HG02943 (cell line): ENCODE measurements at regions not wholly inside any gene's neighbourhood (a gene's known extent, or its start where the extent isn't known, plus 50 kb on each side); places are given as distances from the start of the nearest gene placed in this dataset.
"Not testable (repeated sequence)": the region's sequence is repeated elsewhere in the genome, so short reads cannot be mapped to it uniquely, and the experiment has no call there.

Experiments
- ATAC-seq: cut with Tn5 transposase; IDR thresholded peaks from one replicate; pipeline ENCODE4 v1.9.1; 2021; ENCODE audit warnings: mild to moderate bottlenecking, low read depth, moderate library complexity; ENCODE audit not compliant: unreplicated experiment

DNA sequence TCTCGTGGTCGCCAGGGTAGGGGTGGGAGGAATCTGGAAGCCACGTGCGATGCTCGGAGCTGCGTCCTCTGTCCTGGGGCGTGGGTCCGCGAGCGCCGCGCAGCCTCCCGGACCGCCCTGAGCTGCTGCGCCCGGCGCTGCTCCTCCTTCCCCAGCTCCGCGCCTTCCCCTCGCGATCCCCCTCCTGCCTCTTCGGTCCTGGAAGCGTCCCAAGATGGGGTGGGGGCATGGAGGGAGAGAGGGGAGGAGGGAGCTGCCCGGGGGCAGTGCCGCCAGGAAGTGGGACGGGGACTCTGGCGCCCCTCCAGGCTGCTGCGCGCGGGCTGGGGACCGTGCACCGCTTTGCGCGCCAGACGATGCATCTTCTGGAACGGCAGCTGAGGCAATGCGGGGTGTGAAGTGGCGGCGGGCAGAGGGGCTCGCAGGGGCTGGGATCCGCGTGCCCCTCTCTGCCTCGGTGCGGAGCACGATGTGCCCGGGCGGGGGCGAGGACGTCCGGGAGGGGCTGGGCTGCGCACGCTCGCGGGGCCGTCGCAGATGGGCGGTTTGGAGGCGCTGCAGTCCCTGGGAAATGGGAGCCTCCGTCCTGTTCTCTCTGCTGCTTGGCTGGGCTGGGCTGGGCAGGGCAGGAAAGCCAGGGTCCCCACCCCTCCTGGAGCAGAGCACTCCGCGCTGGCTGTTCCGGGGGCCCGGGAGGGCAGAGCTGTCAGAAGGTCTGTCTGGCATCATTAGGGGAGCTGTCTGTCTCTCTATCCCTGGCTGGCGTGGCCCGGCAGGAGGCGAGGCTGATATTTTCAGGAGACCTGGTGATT, 388.0 kb downstream of the SEC14L1 start:
- ATAC-seq: no peak

DNA sequence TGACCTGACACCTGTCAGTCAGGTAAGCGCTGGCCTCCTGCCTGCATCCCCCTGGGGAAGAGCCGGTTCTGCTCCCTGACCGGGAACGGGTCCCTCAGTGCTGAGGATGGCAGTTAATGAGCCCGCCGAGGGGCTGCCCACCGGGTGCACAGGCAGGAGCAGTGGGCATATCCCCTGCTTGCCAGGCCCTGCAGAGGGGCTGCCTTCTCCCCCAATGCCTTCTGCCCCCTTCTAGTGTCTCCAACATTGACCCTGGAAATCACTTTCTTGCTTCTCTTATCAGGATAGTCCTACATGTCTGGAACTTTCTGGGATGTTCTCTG, 388.5 kb downstream of the SEC14L1 start:
- ATAC-seq: no peak

DNA sequence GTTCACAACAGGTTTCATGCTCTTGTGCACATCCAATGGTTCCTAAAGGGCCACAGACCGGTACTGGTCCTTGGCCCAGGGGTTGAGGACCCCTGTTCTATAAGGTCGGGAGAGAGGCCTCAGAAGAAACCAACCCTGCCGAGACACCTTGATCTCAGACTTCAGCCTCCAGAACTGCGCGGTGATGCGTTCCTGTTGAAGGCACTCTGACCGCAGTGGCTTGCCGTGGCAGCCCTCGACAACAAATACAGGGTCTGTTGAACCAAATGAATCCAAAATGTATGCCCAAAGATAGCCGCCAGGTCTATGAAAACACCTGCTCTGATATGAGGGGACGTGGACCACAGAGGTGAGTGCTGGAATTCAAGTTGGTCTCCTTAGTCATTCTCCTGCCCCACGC, 389.8 kb downstream of the SEC14L1 start:
- no peak for ATAC-seq

DNA sequence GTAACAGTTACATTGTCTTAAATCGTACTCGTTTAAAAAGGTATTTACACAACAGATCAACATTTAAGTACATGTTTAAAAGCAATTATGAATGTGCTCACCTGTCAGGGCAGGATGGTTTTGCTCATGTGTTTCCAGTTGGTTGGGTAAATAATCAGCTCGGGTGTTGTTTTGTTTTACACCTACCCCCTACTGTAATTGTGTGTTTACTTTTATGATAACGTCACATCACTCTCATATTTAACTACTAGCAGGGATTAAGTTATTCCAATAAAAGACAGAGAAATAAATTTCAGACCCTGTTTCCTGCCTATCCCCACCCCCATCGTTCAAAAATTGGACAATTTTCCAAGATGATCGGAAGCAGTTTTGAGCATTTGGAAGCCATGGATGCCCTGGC, 390.2 kb downstream of the SEC14L1 start:
- no peak for ATAC-seq

DNA sequence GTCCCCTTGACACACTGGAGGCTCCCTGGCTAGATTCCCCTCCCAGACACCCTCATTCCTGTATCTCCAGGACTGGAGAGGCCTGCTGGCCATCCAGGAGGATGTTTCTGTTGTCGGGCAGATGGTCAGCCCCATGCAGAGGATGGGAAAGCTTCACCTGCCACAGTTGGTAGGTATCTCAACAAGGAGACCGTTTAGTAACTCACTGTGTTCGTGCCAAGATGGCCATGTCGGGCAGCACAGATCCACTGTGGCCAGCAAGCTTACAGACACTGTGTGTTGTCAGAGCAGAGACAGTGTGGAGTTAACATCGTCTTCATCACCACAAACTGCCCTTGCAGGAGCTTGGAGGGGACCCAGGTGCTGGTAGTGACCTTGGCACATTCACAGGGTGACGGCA, 390.9 kb downstream of the SEC14L1 start:
- no peak for ATAC-seq

DNA sequence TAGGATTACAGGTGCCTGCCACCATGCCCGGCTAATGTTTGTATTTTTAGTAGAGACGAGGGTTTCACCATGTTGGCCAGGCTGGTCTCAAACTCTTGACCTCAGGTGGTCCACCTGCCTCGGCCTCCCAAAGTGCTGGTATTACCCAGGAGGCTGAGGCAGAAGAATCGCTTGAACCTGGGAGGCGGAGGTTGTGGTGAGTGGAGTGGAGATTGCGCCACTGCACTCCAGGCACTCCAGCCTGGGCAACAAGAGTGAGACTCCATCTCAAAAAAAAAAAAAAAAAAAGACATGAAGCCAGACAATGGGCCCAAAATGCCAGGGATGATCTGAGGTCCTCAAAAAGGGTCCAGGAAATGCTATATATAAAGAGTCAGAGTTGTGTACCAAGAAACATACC, 392.9 kb downstream of the SEC14L1 start:
- ATAC-seq: not testable (repeated sequence)

DNA sequence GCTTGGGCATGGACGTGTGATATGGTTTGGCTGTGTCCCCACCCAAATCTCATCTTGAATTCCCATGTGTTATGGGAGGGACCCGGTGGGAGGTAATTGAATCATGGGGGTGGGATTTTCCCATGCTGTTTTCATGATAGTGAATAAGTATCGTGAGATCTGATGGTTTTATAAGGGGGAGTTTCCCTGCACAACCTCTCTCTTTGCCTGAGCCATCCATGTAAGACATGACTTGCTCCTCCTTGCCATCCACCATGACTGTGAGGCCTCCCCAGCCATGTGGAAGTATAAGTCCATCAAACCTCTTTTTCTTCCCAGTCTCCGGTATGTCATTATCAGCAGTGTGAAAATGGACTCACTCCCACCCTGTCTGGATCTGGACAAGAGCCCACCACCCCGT, 393.4 kb downstream of the SEC14L1 start:
- no peak for ATAC-seq

DNA sequence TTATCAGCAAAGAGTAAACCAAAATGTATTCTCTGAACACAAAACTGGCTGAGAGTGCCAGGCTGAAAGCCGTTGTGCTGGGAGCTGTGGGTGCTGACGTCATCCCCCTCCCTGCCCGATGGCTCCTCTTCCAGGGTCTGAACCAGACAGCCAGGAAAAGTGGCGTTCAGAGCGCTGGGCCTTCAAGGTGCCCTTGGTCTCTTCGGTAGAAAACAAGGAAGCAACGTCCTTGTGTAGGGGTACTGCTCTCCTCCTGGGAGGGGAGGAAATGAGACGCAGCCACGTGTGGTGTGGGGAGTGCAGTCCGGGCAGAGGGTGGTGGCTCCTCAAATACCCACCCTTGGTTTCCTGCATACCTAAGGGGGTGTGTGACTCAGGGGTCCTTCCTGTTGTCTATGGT, 394.7 kb downstream of the SEC14L1 start:
- ATAC-seq: no peak

DNA sequence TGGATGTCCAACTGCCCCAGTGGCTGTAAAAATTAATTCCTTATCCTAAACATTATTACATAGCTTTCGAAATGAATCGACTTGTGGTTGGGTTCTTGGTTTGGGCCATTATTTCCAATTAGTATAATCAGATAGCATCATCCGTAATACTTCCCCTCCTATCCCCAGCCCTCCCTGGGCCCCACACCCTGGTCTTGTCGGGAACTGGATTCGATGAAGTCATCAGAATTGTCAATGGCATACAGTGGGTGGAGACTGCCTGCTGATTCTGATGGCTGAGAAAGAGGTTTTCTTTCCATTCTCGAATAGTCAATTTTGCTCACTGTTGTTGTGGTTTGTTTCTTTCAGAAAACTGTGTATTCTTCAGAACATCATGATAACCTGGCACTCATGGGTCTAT, 395.1 kb downstream of the SEC14L1 start:
- no peak for ATAC-seq

DNA sequence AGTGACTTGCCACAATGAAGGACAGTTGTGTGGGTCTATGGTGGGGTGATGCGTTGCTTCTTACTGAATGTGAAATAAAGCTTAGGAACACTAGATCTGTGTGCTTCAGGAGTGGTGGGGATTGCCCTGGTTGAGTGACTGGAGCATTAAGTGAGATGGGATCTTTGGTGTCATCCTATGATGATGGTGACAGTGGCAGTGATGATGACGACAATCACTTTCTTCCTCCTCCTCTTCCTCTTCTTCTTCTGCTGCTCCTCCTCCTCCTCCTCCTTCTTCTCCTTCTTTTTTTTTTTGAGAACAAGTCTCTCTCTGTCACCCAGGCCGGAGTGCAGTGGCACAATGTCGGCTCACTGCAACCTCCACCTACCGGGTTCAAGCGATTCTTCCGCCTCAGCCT, 396.8 kb downstream of the SEC14L1 start:
- no peak for ATAC-seq

DNA sequence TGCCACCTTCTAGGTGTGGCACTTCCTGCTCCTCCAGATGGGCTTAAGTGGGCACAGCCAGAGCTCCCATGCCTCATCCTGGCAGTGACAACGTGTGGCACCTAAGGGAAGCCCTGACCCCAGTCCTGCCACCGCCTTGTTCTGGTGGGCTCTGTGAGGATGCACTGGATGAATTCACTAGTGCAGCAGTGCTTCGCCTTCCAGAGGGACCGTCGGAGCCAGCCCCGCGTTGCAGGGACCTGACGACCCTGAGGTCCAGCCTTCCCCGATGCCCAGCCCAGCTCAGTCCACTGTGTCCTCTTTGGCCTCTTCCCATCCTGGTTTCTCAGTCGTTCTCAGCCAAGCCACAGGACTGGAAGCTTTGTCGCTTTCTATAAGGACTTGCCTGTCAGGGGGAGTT, 399.8 kb downstream of the SEC14L1 start:
- no peak for ATAC-seq

DNA sequence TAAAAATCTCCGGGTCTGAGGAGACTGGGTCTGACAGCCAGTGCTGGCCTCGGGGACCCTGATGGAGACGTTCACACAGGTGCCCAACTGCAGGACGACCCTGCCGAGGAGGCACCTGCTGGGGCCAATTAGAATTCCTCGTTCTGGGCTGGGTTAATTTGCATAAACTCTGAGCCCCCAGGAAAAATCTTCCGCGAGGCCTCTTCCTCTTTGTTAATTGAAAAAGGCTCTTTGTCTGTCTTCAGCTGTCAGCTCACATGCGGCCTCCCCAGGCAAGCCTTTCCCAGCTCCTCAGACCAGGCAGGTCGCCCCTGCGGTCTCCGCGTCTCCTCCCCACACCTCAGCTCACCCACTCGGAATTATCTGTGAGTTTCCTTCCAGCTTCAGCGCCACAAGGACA, 400.2 kb downstream of the SEC14L1 start:
- ATAC-seq: no peak

DNA sequence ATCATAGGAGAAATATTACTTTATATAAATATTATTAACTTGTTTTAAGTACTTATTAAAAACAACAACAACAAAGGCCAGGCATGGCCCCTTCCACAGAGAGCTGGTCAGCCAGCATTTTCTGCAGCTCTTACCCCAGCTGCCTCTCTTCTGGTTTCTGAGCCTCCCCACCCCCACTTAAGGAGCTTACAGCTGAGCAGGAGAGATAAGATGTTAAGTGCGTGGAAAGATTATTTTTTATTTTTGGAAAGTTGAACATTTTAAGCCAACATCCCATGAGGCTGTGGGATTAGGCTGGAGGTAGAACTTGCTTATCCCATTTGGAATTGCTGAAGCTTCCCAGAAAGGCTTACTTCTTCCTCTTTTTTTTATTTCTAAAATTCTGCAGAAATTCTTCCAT, 401.2 kb downstream of the SEC14L1 start:
- no peak for ATAC-seq

DNA sequence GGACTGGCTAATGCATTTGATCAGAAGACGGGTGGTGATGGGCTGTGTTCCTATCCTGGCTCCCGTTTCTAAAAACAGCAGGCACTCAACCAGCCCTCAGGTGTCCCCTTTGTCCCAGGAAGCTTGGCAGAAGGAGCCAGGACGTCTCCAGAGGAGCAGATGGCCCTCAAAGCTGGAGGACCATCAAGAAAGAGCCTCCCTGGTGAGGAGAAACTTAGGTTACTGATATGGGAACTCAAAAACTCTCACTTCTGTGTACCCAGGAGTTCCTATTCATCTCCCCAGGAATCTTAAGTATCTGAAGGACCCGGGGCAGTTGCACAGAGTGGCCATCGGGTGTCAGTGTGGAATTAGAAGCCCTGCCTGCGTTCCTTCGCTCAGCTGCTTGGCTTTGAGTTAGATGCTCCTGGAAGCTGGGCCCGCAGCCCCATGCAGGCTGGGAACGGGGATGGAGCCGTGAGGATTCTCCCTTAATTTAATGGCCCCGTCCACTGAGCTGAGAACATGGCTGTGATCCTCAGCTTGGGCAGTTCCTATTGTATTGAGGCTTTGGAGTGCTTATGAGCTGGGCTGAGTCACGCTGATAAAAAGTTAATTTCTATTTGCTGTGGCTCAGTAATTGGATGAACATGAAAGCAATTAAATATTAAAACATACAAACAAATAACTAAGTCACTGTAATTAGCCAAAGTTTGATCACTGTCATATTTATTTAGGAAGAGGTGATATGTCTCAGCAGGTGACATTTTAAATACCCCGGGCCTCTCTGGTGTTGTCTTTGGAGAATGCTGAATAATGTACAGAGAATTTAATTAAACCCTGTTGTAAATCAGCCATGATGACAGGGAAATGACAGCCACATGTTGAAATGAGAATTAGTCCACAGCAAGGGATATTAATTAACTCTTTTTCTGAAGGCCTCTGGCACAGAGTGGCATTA, 402.1 kb downstream of the SEC14L1 start:
- no peak for ATAC-seq

DNA sequence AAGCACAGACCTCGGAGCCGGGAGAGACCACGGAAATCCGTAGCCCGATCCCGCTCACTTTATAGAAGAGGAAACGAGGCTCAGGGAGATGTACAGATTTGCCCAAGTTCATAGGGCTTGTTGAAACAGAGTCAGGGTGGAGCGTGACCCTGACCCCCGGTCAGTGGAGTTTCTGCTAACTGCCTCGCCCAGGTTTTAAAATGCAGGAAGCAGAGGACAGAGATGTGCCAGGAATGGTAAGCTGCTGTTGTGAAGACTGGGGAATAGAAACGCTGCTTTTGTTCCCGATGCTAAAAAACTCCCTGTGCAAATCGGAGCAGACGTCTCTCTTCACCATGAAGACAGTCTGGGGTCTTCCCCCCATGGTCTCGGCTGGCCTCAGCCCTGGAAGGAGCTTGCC, 403.0 kb downstream of the SEC14L1 start:
- ATAC-seq: no peak

DNA sequence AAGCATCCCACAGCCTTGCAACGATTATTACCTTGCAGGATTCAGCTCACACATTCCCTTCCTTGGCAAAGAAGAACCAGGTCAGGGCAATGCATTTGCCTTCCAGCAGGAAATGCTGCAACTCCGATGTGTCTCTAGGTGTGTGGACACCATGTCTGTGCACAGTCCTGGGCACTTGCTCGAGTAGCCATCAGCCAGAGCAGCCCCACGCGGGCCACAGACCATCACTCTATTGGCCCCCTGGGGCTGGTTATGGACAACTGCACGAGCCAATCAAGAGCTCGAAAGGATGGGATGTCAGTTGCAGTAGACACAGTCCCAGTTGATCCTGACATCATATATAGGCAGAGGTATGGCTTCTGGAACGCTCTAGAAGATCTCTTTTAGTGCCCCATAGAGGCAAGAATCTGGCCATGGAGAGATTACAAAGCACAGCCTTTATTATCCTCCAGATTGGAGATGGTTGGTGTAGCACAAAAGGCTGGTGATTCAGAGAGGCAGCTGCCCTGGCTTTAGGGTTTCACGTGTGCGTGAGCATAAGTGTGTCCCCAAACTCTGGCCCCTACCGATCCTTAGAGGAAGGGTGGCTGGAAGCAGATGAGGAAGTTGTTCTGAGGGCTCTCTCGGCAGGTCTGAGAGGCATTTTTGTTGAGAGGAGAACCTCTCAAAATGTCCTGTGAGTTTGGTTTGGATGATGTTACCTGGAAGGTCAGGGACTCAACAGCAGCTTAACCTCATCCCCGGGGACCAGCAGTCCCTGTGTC, 403.8 kb downstream of the SEC14L1 start:
- no peak for ATAC-seq

DNA sequence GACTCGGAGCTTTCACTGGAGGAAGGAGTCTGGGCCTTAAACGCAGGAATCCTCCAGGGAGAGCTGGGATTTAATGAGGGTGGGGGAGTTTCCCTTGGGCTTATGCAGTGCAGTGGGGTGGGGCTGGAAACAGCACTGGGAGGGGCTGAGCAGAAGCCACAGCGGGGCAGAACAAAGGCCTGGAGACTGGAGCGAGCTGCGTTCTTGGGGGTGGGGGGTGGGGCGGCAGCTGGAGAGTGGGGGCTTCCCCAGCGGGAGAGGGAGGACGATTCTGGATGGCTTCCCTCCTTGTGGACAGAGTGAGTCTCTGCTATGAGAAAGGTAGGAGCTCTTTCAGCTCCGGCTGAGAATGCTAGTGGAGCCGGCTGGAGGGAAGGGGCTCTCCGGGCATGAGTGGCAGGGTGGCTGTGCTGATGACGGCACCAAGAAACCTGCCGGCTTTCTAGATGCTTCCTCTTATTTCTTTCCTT, 406.0 kb downstream of the SEC14L1 start:
- no peak for ATAC-seq

DNA sequence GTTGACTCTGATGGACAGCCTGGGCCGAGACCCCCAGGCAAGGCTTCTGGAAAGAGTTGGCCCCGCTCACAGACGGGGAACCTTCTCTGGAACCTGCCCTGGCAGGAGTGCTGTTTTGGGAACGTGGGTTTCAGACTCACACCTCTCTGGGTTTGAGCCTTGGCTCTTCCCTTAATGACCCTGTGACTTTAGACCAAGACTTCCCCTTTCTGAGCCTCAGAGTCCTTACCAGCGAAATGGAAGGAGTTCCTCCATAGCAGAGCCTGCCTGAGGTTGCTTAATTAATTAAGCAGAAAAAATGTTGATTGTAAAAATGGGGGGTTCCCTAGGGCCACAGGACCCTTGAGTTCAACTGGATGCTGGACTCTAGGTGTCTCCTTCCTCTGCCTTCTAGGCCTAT, 408.2 kb downstream of the SEC14L1 start:
- no peak for ATAC-seq

DNA sequence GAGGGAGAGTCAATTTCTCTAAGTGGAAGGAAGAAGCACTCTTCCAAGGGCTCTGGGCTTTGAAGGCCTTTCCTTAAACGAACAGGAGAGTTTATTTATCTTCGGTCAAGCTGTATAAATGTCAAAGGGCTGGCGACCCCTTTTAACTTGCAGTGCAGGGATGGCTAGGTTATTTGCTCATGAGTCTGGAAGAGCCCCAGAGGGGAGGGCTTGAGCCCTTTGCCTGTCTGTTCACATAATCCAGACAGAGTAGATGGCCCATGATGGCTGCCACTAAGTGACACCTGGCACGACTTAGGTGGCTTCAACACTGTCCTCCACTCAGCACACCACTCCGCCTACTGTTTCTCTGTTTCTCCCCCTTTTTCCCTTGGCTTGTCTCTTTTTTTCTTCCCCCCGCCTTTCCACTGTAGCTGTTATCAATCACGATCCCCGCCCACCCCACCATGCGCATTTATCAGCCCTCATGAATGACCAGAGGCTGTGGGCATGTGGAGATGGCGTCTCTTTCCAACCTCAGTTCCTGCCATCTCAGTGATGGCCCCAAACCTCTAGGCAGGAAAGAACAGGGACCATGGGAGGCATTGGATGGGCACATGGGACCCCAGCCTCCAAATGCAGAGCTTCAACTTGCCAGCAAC, 408.7 kb upstream of the TNRC6C start:
- ATAC-seq: no peak

DNA sequence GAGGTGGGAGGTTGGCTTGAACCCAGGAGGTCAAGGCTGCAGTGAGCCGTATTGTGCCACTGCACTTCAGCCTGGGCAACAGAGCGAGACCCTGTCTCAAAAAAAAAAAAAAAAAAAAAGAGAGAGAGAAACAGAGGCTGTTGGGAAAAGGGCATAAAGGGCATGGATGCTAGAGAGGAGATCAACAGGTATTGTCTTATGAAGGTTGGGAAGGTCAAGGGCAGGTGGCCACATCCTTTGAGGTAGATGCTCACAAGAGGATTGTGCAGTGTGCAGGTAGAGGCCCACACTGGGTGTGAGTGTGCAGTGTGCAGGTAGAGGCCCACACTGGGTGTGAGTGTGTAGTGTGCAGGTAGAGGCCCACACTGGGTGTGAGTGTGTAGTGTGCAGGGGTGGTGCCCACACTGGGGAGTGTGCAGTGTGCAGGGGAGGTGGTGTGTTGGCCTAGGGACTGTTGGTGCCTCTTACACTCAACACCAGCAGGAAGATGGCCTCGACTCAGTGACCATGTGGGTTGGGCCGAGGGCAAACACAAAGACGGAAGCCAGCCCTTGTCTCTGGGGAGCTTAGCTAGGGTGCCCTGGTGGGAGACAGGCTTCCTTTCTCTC, 404.9 kb upstream of the TNRC6C start:
- no peak for ATAC-seq
